Left renal cortex interstitium (tissue), 4 donors: ENCODE measurements at regions not wholly inside any gene's neighbourhood (a gene's known extent, or its start where the extent isn't known, plus 50 kb on each side); places are given as distances from the start of the nearest gene placed in this dataset.
A peak's percentile ranks its signal among the peaks of the same experiment; 100 is the strongest.

Source experiments
- DNase-seq, 4 donors: peaks; one replicate each; pipeline ENCODE4 v3.0.0-alpha.2; 2013; ENCODE audit warnings: low read depth in 4 of 4, low spot score in 2 of 4, missing footprints in 1 of 4

- no peak for DNase-seq
Observed at GRCh38 chr19:28238270-28238820, 974.6 kb downstream of the UQCRFS1 start.

GRCh38 chr19:28235606-28236125 lies 977.3 kb downstream of the UQCRFS1 start:
- no peak for DNase-seq

- DNase-seq, result no peak
Observed at GRCh38 chr19:28234637-28235036, 978.3 kb downstream of the UQCRFS1 start.

GRCh38 chr19:28228854-28229253 lies 984.1 kb downstream of the UQCRFS1 start:
- no peak for DNase-seq

GRCh38 chr19:28224441-28224840 lies 988.5 kb downstream of the UQCRFS1 start:
- DNase-seq, result no peak

- no peak for DNase-seq
Observed at GRCh38 chr19:28221736-28222135, 991.2 kb downstream of the UQCRFS1 start.

GRCh38 chr19:28218728-28219127 lies 994.2 kb downstream of the UQCRFS1 start:
- no peak for DNase-seq

GRCh38 chr19:28217022-28217421 lies 995.9 kb downstream of the UQCRFS1 start:
- DNase-seq, result peak in 1 of 4 donors; percentile 23

- DNase-seq, result no peak
Observed at GRCh38 chr19:28213470-28214082, 999.4 kb downstream of the UQCRFS1 start.

GRCh38 chr19:28210886-28211285 lies 1002.1 kb downstream of the UQCRFS1 start:
- no peak for DNase-seq

- no peak for DNase-seq
Observed at GRCh38 chr19:28208745-28209144, 1004.2 kb downstream of the UQCRFS1 start.

GRCh38 chr19:28207244-28207643 lies 1005.7 kb downstream of the UQCRFS1 start:
- no peak for DNase-seq

- no peak for DNase-seq
Observed at GRCh38 chr19:28201462-28201943, 1011.4 kb downstream of the UQCRFS1 start.

GRCh38 chr19:28199323-28199722 lies 1013.6 kb downstream of the UQCRFS1 start:
- no peak for DNase-seq

GRCh38 chr19:28196961-28197360 lies 1016.0 kb downstream of the UQCRFS1 start:
- no peak for DNase-seq

- DNase-seq, result no peak
Observed at GRCh38 chr19:28196101-28196500, 1016.9 kb downstream of the UQCRFS1 start.

GRCh38 chr19:28185646-28186045 lies 1027.3 kb downstream of the UQCRFS1 start:
- no peak for DNase-seq

- no peak for DNase-seq
Observed at GRCh38 chr19:28184997-28185396, 1028.0 kb downstream of the UQCRFS1 start.

- DNase-seq, result no peak
Observed at GRCh38 chr19:28176193-28176592, 1036.8 kb downstream of the UQCRFS1 start.

GRCh38 chr19:28171983-28172382 lies 1041.0 kb downstream of the UQCRFS1 start:
- no peak for DNase-seq

- no peak for DNase-seq
Observed at GRCh38 chr19:28170066-28170465, 1042.9 kb downstream of the UQCRFS1 start.

GRCh38 chr19:28169168-28169887 lies 1043.6 kb downstream of the UQCRFS1 start:
- peak; percentile 7 to 36 (median 26) for DNase-seq
